HG02970 (cell line): ENCODE measurements at regions not wholly inside any gene's neighbourhood (a gene's known extent, or its start where the extent isn't known, plus 50 kb on each side); places are given as distances from the start of the nearest gene placed in this dataset.
"Not testable (repeated sequence)": the region's sequence is repeated elsewhere in the genome, so short reads cannot be mapped to it uniquely, and the experiment has no call there.

Source experiments
- ATAC-seq: cut with Tn5 transposase; IDR thresholded peaks from one replicate; pipeline ENCODE4 v1.9.1; 2021; ENCODE audit warnings: mild to moderate bottlenecking, moderate library complexity, moderate number of reproducible peaks; ENCODE audit not compliant: unreplicated experiment, low FRiP score

DNA sequence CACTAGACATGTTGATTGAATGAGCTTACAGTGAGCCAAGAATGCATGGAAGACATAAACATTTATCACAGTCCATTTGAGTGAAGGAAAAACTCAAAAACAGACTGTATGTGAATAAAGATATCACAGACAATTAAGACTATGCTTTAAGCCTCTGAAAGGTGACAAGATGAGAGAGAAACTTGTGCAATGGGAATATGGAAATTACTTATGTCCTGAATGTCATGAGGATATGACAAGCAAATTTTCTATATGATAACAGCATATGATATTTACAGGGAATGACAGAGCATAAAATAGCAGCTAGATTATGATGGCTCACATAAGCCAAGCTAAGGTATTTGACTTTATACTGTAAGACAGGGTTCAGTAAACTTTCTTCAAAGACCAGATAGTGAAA, 1153.1 kb upstream of the USP15 start:
- no peak for ATAC-seq

DNA sequence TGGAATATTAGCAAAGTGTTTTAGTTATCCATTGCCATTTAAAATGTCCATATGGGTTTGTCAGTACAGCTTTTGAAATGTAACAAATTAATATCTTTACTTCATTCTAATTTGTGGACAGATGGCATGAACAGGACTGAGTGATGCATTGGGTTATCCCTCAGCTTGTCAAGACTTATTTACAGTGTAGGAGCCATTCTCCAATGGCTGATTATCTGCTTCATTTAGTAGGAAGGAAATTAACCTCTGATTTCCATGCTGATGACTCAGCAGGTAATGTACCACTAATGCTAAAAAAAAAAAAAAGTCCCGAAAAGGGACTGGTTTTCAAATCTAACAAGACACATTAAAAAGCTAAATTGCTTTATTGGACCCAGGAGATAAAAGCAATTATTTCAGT, 1149.0 kb upstream of the USP15 start:
- no peak for ATAC-seq

DNA sequence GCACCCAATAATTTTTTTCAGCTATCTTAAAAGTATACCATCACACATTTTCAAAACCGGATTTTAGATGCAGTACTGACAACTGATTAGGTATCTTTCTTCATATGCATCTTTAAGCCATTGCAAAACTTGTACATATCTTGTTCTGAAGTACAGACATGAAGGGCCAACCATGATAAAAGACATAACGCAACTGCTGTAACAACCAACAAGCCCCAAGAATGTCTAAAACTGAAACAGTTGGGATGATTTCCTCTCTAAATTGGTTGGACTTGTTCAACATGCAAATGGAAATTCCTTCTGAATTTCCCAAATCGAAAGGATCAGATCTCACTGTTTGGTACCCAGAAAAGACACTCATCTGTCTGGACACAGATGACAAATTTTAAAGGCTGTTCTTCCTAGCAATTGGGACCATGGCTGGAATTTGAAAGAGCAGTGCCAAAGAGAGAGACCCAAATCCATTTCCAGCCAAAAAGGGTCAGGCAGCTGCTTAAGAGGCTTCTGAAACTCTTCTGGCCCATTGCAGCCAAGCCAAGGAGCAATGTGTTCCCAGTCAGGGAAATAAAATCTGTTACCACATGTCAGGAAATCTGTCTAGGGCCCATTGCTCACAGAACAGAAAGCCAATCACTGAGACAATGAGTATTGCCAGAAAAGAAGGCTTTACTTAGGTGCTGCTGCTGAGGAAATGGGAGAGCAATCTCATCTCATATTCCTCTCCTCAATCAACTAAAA, 1122.4 kb upstream of the USP15 start:
- no peak for ATAC-seq

DNA sequence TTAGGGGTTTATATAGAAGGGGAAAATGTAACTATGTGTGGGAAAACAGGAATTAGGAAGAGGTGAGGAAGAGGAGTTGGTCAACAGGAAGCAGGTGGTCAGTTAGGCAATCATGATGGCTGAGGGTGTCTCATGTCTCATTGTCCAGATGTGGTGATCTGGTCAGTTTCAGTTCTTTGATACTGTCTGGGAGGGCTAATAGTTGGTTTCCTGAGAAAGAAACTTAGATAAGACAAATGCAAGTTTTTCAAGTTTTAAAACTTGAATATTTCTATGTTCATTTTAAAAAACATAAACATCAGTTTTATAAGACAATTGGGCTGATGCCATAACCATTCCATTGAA, 1121.8 kb upstream of the USP15 start:
- no peak for ATAC-seq

DNA sequence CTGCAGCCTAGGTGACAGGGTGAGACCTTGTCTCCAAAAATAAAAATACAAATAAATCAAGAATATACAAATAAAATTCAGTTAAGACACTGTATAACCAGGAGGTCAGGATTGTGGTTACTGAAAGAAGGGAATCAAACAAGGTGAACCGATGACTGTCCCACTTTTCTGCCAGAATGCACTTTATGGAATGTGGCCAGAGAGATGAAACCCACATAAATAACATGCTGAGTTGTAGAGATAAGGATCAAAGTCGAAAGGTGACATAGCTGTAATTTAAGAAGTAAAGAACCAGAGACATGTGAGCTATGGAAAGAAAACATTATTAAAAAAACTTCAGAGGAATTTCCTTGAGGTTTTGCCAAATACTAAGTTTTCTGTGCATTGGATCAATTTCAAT, 1098.2 kb upstream of the USP15 start:
- no peak for ATAC-seq

DNA sequence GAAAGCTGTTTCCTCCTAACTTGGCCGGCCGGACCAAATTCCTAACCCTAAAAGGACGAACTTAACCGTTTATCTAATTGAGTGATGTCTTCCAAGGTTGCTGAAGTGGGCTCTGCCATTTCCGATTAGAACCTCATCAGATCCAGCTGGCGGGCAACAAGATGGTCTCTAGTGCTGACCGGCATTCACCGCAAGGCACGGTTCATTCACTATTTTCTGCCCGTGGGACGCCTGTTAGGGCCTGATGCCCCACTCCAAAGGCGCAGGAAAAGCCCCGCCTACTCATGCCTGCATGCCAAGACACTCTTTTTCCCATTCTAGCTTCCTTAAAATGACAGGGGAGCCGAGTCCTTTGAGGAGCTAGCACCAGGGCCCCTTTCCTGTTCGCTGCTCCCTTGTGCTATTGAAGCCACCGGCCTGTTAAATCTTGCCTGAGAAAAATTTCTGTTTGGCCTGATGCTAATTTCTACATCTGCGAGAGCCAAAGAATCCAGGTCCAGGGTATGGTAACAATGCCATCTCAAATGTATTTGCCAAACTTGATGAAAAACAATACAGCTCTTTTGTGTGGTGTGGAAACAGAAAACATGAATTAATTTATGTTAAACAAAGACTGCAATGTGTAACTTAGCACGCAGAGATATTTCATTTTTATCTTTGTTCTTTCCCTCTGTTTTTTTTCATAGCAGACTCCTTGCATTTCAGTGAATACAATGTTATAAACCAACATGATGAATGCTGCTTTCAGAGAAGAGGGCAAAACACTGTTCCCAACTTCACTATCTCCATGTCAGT, 1071.2 kb upstream of the USP15 start:
- no peak for ATAC-seq

DNA sequence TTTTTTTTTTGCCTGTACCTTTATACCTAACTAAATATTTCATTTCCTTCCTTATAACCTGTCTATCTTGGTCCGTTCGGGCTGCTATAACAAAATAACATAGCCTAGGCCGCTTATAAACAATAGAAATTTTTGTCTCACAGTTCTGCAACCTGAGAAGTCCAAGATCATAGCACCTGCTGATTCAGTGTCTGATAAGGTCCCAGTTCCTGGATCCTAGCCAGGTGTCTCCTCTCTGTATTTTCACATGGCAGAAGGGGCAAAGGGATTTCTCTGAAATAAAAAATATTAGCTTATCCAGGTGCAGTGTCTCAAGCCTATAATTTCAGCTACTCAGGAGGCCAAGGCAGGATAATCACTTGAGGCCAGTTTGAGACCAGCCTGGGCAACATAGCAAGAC, 1046.6 kb upstream of the USP15 start:
- ATAC-seq, result no peak

DNA sequence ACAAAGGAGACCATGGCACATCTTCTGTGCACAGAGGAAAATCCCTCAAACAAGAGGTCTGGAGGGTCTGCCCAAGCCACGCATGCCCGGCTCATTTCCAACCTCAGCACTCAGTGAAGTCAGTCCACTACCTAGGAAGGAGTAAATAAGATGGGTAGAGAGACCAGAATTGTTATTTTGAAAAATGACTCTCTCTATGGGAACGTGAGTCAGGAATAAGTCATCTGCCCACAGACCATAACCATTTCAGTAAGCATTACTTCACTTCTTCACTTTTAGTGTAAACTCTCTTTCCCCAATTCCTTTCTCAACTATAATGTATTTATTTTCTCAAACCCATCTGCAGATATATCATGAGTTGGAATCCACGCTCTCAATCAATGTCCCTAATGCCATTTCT, 1039.9 kb upstream of the USP15 start:
- ATAC-seq, result no peak

DNA sequence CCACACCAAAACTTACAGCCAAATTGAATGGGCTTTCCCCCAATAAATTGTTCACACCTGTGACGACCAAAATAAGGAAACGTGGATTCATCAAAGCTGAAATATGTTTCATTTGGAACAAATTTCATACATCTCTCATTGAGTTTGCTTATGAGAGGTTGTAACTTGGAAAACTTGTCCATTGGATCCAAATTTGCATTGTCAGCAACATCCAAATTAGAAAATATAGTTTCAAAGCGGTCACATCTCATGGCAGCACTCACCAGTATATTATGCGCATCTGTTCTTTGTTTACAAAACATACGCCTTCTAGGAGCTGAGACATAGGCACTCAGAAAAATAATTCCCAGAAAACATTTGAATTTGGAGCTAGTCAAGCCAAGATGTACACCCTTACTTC, 1028.2 kb upstream of the USP15 start:
- no peak for ATAC-seq

DNA sequence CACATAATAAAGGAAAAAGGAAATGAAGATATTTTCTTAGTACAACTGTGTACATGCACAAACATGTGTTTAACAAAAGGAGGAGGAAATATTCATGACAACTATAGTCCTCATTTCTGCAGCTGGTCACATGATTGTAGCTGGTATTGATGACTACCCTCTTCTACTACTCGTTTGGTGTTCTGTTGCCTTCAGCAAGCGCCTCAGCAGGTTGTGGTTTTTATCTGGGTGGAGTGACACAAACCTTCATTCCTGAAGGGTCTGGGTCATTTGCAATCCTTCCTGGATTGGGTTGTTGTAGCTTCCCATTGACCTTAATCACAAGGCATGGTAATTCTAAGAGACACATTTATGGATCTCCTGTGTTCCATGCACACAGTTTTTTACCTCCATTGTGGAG, 1009.9 kb upstream of the USP15 start:
- ATAC-seq, result no peak

DNA sequence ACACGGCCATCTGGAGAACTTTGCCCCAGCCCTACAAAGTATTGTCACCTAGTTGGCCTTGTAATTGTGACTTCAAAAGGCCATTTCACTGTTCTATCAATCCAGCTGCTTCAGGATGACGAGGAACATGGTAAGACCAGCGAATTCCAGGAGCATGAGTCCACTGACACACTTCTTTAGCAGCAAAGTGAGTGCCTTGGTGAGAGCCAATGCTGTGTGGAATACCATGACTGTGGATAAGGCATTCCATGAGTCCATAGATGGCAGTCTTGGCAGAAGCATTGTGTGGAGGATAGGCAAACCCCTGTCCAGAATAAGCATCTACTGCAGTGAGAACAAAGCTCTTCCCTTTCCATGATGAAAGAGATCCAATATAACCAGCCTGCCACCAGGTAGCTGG, 1009.1 kb upstream of the USP15 start:
- ATAC-seq, result no peak

DNA sequence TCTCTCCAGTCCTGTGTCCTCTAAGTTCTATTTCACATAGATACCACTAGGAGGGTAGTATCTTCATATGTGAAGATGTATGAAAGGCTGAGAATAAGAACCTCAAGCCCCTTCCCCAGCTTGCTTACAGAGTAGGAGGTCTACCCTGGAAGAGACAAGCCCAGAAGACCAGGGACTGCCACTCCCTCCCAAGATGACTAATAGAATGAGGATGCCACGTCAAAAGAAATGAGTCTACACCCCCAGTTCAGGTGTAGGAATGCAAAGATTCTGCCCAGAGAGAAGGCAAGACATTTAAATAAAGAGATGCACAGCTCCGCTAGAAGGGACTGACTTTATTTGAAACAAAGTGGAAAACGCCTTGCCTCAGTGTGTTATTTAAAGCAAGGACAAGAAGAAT, 1006.0 kb upstream of the USP15 start:
- ATAC-seq, result no peak

DNA sequence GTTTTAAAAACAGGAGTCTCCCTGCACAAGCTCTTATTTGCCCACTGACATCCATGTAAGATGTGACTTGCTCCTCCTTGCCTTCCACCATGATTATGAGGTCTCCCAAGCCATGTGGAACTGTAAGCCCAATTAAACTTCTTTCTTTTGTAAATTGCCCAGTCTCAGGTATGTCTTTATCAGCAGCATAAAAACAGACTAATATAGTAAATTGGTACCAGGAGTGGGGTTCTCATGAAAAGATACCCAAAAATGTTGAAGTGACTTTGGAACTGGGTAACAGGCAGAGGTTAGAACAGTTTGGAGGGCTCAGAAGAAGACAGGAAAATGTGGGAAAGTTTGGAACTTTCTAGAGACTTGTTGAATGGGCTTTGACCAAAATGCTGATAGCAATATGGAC, 995.9 kb upstream of the USP15 start:
- ATAC-seq, result not testable (repeated sequence)

DNA sequence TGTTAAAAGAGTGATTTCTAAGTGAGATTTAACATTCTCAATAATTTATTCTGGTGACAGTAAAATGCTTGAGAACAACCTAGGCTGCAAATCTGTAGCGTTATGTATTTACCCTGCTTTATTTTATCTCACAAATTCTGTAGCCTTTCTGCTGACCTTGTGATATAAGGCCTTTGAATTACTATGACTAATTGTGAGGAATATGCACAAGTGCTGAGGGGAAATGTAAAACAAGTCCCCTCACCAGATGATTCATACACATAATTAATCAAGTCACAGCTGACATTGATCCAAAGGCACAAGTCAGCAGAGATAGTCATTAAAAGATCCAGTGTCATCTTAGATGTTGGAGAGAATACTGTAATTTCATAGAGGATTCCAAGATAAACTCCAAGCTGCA, 992.7 kb upstream of the USP15 start:
- ATAC-seq, result no peak

DNA sequence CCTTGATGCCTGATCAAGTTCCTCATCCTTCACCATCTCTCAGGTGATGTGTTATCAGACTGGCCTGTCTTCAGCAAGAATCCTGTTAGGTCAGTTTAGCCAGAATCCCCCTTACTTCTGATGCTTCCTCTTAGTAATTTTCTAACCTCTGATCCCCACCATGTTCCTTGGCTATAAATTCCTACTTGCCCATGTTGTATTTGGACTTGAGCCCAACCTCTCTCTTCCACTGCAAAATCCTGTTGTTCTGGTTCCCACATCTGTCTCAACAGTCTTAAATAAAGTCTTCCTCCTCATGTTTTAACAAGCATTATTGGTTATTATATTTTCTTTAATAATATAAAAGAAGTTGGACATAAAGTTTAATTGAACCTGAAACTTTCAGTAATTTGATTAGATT, 987.8 kb upstream of the USP15 start:
- no peak for ATAC-seq

DNA sequence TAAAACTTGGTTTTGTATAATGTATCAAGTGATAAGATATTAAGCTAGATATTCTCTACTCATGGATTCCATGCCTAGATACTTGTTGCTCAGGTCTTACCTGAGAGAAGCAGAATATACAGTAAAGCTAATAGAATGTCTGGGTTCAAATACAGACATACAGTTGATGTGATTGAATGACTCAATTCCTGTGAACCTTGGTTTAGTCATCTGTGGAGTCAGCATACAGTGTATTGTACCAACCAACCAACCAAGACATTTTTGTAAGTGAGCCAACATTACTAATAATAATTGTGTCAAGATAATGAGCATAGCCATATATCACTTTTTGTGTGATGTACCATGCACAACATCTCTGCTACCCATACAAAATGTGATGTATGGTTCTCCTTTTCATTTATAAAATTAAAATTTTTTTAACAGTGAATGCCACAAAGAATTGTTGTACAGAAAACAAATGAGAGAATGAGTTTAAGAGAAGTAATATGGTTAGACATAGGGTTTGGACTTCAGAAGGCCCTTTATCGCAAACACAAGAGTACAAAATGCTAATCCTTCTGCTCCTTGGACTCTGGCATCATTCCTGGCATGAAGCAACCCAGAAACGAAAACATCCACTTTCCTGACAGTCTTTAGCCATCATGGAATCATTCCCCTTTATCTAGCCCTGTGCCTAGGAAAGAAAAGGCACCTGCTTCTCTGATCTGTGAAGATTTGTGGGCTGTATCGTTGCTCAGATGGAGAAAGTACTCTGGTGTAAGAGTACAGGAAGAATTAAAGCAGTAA, 977.2 kb upstream of the USP15 start:
- ATAC-seq, result no peak

DNA sequence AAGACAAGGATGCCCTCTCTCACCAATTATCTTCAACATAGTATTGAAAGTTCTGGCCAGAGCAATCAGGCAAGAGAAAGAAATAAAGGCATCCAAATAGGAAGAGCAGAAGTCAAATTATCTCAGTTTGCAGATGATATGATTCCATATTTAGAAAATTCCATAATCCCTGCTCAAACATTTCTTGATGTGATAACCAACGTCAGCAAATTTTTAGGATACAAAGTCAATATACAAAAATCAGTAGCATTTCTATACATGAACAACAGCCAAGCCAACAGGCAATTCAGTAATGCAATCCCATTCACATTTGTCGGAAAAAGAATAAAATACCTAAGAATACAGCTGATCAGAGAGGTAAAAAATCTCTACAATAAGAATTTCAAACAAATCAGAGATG, 969.7 kb upstream of the USP15 start:
- no peak for ATAC-seq

DNA sequence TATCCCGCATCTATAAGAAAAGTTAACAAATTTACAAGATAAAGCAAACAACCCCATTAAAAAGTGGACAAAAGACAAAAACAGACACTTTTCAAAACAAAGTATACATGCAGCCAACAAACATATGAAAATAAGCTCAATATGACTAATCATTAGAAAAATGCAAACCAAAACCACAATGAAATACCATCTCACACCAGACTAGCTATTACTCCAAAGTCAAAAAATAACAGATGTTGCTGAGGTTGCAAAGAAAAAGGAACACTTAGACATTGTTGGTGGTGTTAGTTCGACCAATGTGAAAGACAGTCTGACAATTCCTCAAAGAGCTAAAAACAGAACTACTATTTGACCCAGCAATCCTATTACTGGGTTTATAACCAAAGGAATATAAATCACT, 968.6 kb upstream of the USP15 start:
- no peak for ATAC-seq

DNA sequence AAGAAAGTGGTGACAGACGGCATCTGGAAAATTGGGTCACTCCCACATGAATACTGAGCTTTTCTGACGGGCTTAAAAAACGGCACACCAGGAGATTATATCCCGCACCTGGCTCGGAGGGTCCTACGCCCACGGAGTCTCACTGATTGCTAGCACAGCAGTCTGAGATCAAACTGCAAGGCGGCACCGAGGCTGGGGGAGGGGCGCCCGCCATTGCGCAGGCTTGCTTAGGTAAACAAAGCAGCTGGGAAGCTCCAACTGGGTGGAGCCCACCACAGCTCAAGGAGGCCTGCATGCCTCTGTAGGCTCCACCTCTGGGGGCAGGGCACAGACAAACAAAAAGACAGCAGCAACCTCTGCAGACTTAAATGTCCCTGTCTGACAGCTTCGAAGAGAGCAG, 966.2 kb upstream of the USP15 start:
- ATAC-seq, result not testable (repeated sequence)

DNA sequence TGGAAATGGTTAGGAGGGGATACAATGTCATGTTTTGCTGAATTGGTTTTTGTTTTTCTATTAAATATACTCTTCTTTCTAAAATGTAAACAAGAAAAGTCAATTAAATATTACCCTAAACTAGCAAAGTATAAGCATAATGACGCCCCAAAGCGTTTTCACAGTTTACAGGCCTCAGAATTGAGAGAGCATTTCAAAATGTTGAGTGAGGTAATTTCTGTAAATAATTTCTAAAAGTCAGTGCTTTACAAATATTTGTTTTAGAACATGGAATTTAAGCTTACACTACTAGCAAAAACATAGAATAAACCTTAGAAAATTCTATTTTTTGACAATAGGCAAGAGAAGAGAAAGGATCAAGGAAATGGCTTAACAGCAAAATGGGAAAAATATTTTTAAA, 958.4 kb upstream of the USP15 start:
- ATAC-seq, result no peak

DNA sequence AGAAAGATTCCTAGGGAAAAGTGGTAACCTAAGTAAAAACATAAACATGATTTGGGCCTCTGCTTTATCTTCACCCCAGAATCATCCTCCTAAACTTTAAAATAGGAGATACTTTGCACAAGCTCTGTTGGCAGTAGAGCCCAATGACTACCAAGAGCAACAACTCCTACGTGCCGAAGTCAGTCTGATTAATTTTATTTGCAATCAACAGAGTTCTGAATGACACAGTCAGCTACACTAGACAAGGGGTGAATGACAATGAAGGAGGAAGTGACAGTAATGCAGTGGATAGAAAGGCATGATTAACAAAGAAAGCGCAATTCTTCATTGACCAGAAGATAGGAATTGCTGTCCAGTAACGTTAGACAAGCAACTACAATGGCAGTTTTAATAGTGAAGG, 957.9 kb upstream of the USP15 start:
- ATAC-seq, result no peak

DNA sequence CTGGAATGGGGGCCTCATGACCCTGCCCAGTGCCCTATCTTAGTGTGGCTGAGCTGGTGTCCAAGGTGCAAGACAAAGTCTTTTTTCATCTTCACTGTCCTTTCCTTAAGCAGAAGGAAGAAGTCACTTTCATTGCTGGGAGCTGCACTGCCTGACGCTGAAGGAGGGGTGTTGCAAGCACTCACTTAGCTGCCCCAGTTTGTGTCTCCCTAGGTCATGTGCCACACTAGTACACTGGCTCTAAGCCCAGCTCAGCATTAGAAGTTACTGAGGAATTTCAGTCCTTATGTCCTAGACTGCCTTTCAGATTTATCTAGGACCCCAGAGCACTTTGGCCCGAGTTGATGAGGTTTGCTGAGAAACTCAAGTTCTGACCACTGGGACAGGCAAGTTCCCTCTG, 952.0 kb upstream of the USP15 start:
- ATAC-seq, result no peak
